IPS-11a (cell line): ENCODE measurements at regions not wholly inside any gene's neighbourhood (a gene's known extent, or its start where the extent isn't known, plus 50 kb on each side); places are given as distances from the start of the nearest gene placed in this dataset.
"Not testable (repeated sequence)": the region's sequence is repeated elsewhere in the genome, so short reads cannot be mapped to it uniquely, and the experiment has no call there.

Experiments used
- H3K4me3 ChIP-seq: one replicate; pipeline ENCODE4 v1.5.1; 2013; ENCODE audit warnings: low read depth, low read length, control low read depth

- no peak overlapping the region for H3K4me3 ChIP-seq
Measured at GRCh38 chr2:41033127-41033526, 581.2 kb upstream of the SLC8A1 start.

DNA sequence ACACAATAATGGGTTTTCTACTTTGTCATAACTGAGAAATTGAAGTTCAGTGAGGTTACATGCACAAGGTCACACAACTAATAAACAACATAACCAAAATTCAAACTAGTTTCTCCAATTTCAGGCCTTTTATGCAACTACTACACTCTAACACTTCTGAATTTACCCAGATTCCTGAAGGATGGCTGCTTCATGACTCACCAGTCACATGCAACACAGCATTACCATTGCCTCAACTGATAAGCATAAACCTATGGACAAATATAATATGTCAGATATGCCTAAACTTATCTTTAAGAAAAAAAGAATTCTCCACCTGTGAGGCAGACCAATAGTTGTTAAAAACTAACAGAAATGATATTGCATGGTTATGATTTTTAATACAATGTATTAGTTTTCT, 586.5 kb upstream of the SLC8A1 start:
- H3K4me3 ChIP-seq: no peak overlapping the region

DNA sequence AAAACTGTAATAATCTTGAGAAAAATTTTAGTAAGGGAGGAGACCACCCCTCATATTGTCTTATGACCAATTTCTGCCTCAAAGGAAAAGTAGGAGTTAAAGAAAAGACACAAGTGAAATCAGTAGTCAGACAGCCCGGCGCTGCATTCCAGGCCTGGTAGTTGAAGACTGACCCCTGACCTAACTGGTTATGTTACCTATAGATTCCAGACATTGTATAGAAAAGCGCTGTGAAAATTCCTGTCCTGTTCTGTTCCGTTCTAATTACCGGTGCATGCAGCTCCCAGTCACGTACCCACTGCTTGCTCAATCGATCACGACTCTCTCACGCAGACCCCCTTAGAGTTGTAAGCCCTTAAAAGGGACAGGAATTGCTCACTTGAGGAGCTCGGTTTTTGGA, 587.9 kb upstream of the SLC8A1 start:
- H3K4me3 ChIP-seq: not testable (repeated sequence)

DNA sequence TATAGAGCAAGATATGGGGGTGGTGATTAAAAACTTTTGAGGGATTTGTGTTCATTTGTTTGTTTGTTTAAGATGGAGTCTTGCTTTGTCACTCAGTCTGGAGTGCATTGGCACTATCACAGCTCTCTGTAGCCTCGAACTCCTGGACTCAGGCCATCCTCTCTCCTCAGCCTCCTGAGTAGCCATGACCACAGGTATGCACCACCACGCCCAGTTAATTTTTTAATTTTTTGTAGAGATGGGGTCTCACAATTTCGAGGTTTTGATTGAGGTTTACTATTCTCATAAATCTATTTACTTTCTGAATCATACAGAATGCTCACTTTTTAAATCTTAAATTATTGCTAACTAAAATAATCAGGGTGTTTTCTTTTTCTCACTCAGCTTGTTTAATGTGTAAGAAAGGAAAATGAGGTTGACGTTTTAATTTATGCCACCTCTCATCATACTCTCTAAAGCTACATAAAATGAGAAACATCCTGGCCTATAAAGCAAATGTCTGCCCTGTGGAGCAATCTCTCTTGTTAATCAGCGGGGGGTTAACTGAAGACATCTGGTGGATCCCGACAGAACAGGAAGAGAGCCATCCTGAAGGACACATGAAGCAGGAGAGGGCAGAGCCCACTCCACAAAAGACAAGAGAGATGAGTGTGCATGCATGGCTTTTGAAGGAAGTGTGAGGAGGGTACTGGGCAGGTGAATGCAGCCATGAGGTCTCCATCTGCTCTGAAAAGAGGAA, 589.1 kb upstream of the SLC8A1 start:
- no peak overlapping the region for H3K4me3 ChIP-seq

GRCh38 chr2:41042343-41042742, 590.5 kb upstream of the SLC8A1 start:
- H3K4me3 ChIP-seq: no peak overlapping the region

- H3K4me3 ChIP-seq: no peak overlapping the region
Measured at GRCh38 chr2:41061356-41061755, 609.5 kb upstream of the SLC8A1 start.

GRCh38 chr2:41062336-41062735, 610.4 kb upstream of the SLC8A1 start:
- H3K4me3 ChIP-seq: no peak overlapping the region

DNA sequence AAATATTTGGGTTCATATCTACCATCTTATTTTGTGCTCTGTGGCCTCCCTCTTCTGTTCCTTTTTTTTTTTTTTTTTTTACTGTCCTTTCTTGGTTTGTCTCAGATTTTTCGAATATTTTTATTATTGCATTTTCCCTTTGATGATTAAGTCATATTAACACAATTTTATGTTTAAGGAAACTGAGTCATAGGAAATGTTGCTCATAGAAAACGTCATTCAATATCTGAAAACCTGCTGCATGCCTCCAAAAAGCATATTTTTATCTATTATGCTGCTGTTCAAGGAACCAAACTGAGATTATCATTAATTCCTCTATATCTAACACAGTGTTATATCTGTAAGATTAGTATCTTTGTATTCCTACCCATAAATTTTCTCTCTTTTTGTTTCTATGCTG, 614.3 kb upstream of the SLC8A1 start:
- H3K4me3 ChIP-seq: no peak overlapping the region

DNA sequence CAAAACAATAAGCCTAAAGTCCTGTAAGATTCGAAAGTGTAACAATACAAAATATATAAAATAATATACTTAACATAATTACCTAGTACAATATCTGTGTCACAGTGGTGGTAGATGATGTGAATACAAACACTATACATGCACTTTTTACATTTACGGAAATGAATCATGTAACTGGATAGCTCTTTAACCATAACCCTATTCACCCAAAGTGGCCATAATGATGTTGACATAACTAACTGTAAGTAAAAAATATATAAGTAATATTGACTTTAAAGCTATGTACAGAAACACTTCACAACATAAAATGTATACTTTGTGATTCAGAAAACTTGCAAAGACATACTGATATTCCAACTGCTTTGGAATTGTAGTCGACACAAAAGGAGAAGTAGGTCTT, 616.9 kb upstream of the SLC8A1 start:
- H3K4me3 ChIP-seq: no peak overlapping the region

- H3K4me3 ChIP-seq: no peak overlapping the region
Measured at GRCh38 chr2:41078341-41078740, 626.5 kb upstream of the SLC8A1 start.

DNA sequence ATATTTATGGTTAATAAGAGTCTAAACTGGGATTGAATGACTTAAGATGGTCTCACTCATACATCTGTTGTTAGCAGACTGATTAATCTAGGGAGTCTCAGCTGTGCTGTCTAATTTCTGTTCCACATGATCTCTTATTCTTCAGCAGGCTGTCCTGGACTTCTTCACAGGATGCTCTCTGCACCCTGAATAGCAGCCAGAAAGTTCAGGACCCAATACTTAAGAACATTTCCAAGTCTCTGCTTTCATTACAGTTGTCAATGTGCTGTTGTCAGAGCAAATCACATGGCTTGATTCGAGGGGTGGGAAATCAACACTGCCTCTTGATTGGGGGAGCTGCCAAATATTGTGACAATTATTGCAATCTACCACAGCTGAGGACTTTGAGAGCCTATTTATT, 627.1 kb upstream of the SLC8A1 start:
- no peak overlapping the region for H3K4me3 ChIP-seq

- no peak overlapping the region for H3K4me3 ChIP-seq
Measured at GRCh38 chr2:41084321-41084720, 632.4 kb upstream of the SLC8A1 start.

GRCh38 chr2:41087946-41088345, 636.1 kb upstream of the SLC8A1 start:
- no peak overlapping the region for H3K4me3 ChIP-seq

- no peak overlapping the region for H3K4me3 ChIP-seq
Measured at GRCh38 chr2:41101281-41101680, 649.4 kb upstream of the SLC8A1 start.

DNA sequence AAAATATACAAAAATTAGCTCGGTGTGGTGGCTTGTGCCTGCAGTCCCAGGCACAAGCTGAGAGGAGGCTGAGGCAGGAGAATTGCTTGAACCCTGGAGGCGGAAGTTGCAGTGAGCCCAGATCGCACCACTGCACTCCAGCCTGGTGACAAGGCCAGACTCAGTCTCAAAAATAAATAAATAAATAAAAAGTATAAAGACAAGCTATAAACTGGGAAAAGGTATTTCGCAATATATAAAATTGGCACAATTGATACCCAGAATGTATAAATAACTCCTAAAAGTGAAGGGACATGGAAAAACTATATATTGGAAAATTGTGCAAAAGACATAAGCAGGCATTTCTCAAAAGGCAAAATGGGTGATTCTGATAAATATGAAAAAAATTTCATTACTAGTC, 657.9 kb upstream of the SLC8A1 start:
- H3K4me3 ChIP-seq: no peak overlapping the region

DNA sequence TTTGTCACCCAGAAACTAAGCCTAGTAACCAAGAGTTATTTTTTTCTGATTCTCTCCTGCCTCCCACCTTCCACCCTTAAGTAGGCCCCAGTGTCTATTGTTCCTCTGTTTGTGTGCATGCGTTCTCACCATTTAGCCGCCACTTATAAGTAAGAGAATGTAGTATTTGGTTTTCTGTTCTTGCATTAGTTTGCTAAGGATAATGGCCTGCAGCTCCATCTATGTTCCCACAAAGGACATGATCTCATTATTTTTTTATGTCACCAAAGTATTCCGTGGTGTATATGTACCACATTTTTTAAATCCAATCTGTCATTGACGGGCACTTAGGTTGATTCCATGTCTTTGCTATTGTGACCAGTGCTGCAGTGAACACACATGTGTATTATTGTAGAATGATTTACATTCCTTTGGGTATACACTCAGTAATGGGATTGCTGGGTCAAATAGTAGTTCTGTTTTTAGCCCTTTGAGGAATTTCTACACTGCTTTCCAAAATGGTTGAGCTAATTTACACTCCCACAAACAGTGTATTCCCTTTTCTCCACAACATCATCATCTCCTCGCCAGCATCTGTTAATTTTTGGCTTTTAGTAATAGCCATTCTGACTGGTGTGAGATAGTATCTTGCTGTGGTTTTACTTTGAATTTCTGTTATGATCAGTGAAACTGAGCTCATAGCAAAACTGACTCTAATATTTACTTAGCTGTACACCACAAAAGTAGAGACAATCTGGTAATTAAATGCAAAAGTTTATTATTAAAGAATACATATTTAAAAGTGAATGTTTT, 660.1 kb upstream of the SLC8A1 start:
- no peak overlapping the region for H3K4me3 ChIP-seq

GRCh38 chr2:41116106-41116797, 664.4 kb upstream of the SLC8A1 start:
- no peak overlapping the region for H3K4me3 ChIP-seq

- H3K4me3 ChIP-seq: no peak overlapping the region
Measured at GRCh38 chr2:41119489-41119888, 667.6 kb upstream of the SLC8A1 start.

DNA sequence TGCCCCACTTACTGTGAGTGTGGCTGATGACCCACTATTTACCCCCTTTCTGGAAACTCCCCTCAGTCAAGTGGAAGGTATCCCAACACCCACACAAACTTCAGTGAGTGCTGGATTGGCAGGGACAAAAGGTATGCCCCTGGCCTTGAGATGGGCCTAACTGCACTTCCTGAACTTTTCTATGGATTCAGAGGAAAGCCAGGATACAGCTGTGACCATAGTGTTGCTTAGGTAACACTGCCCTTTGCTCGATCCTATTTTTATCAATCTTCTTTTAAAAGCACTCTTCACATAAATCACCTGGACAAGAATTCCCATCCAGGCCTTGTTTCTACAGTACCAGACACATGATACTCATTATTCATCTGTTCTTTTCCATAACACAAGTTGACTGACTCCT, 671.5 kb upstream of the SLC8A1 start:
- no peak overlapping the region for H3K4me3 ChIP-seq

DNA sequence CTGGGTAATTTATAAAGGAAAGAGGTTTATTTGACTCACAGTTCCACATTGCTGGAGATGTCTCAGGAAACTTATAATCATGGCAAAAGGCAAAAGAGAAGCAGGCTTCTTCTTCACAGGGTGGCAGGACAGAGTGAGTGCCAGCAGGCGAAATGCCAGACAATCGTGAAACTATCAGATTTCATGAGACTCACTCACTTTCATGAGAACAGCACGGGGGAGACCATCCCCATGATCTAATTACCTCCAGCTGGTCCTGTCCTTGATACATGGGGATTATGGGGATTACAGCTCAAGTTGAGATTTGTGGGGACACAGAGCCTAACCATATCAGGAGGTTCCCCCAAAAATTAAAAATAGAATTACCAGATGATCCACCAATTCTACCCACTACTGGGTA, 675.5 kb upstream of the SLC8A1 start:
- H3K4me3 ChIP-seq: no peak overlapping the region

- H3K4me3 ChIP-seq: no peak overlapping the region
Measured at GRCh38 chr2:41129988-41130387, 678.1 kb upstream of the SLC8A1 start.

DNA sequence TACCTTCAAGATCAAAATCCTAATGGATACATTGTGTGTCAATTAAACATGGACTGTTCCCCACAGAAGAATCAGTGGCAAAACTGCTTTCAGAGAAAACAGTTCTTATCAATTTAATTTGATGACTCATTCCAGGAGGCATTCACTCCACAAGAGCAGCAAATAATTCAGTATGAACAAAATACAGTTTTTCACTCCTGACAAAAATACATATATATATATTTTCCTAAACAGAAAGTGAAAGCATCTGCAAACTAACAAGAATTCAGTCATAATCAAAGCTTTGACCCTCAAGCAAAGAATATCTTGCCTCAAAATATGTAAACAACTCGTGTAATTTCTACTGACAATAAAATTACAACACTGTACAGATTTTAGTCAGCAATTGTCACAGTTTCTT, 685.1 kb upstream of the SLC8A1 start:
- no peak overlapping the region for H3K4me3 ChIP-seq
